ENCODE measurements at regions not wholly inside any gene's neighbourhood (a gene's known extent, or its start where the extent isn't known, plus 50 kb on each side); places are given as distances from the start of the nearest gene placed in this dataset.

GRCh38 chr9:106207298-106207697 lies 513.0 kb downstream of the TMEM38B start:
- Histone ChIP-seq H3K9me3 (ENCODE audit: insufficient read depth, low read depth, low read length) (no peaks in the 10 kb centered on the region), H3K4me1 (ENCODE audit: insufficient read depth, low read length, poor library complexity, severe bottlenecking) (peaks cover 11% of the 10 kb centered on the region), H3K27me3 (ENCODE audit: insufficient read depth, low read length, poor library complexity, severe bottlenecking) (no peaks in the 10 kb centered on the region), H3K4me2 (ENCODE audit: low read depth, low read length, poor library complexity, severe bottlenecking) (no peak overlapping the region), H3K4me3 (ENCODE audit: low read length, poor library complexity, severe bottlenecking) (no peak overlapping the region), H3F3A (ENCODE audit: low read depth) (no peaks in the 10 kb centered on the region), H3K9me2 (replicated peaks; ENCODE audit: low read depth, low read length) (no peaks in the 10 kb centered on the region), H3K79me2 (ENCODE audit: insufficient read depth, low read length) (no peaks in the 10 kb centered on the region), H3K9ac (ENCODE audit: low read depth, low read length, poor library complexity, severe bottlenecking) (no peak overlapping the region), H4K20me1 (ENCODE audit: insufficient read depth, low read length, poor library complexity, severe bottlenecking) (no peaks in the 10 kb centered on the region), H2AFZ (ENCODE audit: low read length) (no peak overlapping the region), H3K36me3 (ENCODE audit: insufficient read depth, low read length) (no peaks in the 10 kb centered on the region)
- TF ChIP-seq CTCF (conservative IDR thresholded peaks at IDR 0.05; ENCODE audit: low read length) (no peak), EZH2phosphoT487 (IDR thresholded peaks at IDR 0.05; ENCODE audit: borderline replicate concordance) (no peak)

GRCh38 chr9:106218427-106218826 lies 524.1 kb downstream of the TMEM38B start:
- Histone ChIP-seq H3F3A (ENCODE audit: low read depth) (no peaks in the 10 kb centered on the region), H3K9me3 (ENCODE audit: insufficient read depth, low read depth, low read length) (no peaks in the 10 kb centered on the region), H3K4me2 (ENCODE audit: low read depth, low read length, poor library complexity, severe bottlenecking) (no peak overlapping the region), H3K79me2 (ENCODE audit: insufficient read depth, low read length) (no peaks in the 10 kb centered on the region), H3K9ac (ENCODE audit: low read depth, low read length, poor library complexity, severe bottlenecking) (no peak overlapping the region), H3K36me3 (ENCODE audit: insufficient read depth, low read length) (no peaks in the 10 kb centered on the region), H4K20me1 (ENCODE audit: insufficient read depth, low read length, poor library complexity, severe bottlenecking) (no peaks in the 10 kb centered on the region), H3K4me3 (ENCODE audit: low read length, poor library complexity, severe bottlenecking) (no peak overlapping the region), H3K27me3 (ENCODE audit: insufficient read depth, low read length, poor library complexity, severe bottlenecking) (no peaks in the 10 kb centered on the region), H3K9me2 (replicated peaks; ENCODE audit: low read depth, low read length) (no peaks in the 10 kb centered on the region), H2AFZ (ENCODE audit: low read length) (no peak overlapping the region), H3K4me1 (ENCODE audit: insufficient read depth, low read length, poor library complexity, severe bottlenecking) (peaks cover 12% of the 10 kb centered on the region)
- TF ChIP-seq EZH2phosphoT487 (IDR thresholded peaks at IDR 0.05; ENCODE audit: borderline replicate concordance), result no peak
- TF ChIP-seq CTCF (conservative IDR thresholded peaks at IDR 0.05; ENCODE audit: low read length), result no peak

GRCh38 chr9:106218854-106219253 lies 524.5 kb downstream of the TMEM38B start:
- H3K4me2 ChIP-seq (ENCODE audit: low read depth, low read length, poor library complexity, severe bottlenecking), result no peak overlapping the region
- no peaks in the 10 kb centered on the region for H3F3A ChIP-seq (ENCODE audit: low read depth)
- TF ChIP-seq EZH2phosphoT487 (IDR thresholded peaks at IDR 0.05; ENCODE audit: borderline replicate concordance) (no peak), CTCF (conservative IDR thresholded peaks at IDR 0.05; ENCODE audit: low read length) (no peak)
- no peak overlapping the region for H3K9ac ChIP-seq (ENCODE audit: low read depth, low read length, poor library complexity, severe bottlenecking)
- H3K4me1 ChIP-seq (ENCODE audit: insufficient read depth, low read length, poor library complexity, severe bottlenecking), result peaks cover 12% of the 10 kb centered on the region
- no peaks in the 10 kb centered on the region for H3K9me2 ChIP-seq (replicated peaks; ENCODE audit: low read depth, low read length)
- H2AFZ ChIP-seq (ENCODE audit: low read length), result no peak overlapping the region
- H3K36me3 ChIP-seq (ENCODE audit: insufficient read depth, low read length), result no peaks in the 10 kb centered on the region
- no peak overlapping the region for H3K4me3 ChIP-seq (ENCODE audit: low read length, poor library complexity, severe bottlenecking)
- no peaks in the 10 kb centered on the region for H3K79me2 ChIP-seq (ENCODE audit: insufficient read depth, low read length)
- no peaks in the 10 kb centered on the region for H3K9me3 ChIP-seq (ENCODE audit: insufficient read depth, low read depth, low read length)
- no peaks in the 10 kb centered on the region for H3K27me3 ChIP-seq (ENCODE audit: insufficient read depth, low read length, poor library complexity, severe bottlenecking)
- H4K20me1 ChIP-seq (ENCODE audit: insufficient read depth, low read length, poor library complexity, severe bottlenecking), result no peaks in the 10 kb centered on the region

Measured in Loucy (cell line).